NCI-H2196 treated with DMSO at 0.1 percent for 48 hours (cell line): ENCODE measurements at regions not wholly inside any gene's neighbourhood (a gene's known extent, or its start where the extent isn't known, plus 50 kb on each side); places are given as distances from the start of the nearest gene placed in this dataset.
A peak's percentile ranks its signal among the peaks of the same experiment; 100 is the strongest.

Experiments
- DNase-seq: peaks from one replicate; lab custom pipeline; 2025; ENCODE audit not compliant: unreplicated experiment; lab: John Stamatoyannopoulos, UW

DNA sequence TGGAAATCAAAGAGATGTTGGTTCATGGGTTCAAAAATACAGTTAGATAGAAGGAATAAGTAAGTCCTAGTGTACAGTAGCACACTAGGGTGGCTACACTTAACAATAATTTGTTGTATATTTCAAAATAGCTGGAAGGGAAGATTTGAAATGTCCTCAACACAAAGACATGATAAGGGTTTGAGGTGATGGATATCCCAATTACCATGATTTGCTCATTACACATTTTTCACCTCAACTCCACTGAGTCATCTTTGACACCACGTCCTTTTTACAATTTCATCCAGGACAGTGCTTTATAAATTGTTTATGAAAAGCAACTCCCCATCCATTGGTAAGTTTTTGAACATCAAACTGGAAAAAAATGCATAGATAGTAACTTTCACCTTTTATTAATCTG, 208.3 kb downstream of the ZC3H11B start:
- no peak for DNase-seq

DNA sequence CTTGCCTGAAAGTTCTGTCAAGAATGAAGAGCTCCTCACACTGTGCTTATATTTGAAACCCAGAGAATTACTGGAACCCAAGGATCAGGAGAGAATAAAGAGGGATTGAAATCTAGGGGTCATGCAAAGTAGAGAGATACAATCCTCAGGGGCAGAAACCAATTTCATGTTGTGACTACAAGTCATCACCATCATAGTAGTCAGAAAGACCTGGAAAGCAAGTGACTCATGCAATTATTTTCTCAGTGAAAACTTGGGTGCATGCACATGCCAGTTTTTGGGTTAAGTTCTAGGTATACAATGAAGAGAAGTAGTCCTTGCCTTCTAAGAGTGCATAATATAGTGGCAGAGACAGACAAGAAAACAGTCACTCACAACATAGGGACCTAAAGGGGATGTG, 210.0 kb downstream of the ZC3H11B start:
- DNase-seq: no peak

DNA sequence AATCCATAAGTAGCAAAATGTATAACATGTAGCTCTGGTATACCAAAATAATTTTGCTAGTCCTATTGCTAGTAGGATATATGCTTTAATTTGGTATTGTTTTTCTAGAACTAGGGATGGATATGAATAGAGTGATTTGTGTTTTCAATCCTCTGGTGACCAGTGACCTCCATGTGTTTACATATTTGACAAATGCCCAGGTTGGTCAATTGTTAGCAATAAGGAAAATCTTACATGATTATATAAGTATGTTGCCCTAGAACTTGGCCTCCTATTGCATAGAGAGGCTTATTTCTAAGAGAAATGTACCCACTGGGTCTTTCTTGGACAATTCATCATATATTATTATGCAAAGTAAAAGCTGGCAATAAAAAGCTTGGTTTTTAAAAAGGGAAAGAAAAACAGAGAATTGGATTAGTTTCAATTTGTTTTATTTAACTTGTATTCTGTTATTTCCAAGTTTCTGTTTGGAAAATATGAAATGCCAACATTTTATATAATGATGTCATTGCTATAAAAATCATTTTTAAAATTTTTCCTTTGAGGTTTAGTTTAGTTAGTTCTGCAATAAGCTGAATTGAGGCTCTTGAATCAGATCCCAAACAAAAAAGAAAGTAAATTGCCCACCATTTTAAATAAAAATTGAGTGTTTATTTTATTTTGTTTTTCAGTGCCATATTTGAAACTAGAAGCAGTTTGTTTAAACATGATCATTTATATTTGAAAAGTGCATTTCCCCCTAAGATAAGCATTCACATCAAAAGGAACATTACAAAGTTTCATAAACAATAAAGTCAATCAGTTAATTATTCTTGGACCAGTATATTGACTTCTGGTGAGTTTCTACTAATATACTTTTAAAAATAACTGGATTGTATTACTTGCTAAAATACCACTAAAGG, 210.9 kb downstream of the ZC3H11B start:
- no peak for DNase-seq

DNA sequence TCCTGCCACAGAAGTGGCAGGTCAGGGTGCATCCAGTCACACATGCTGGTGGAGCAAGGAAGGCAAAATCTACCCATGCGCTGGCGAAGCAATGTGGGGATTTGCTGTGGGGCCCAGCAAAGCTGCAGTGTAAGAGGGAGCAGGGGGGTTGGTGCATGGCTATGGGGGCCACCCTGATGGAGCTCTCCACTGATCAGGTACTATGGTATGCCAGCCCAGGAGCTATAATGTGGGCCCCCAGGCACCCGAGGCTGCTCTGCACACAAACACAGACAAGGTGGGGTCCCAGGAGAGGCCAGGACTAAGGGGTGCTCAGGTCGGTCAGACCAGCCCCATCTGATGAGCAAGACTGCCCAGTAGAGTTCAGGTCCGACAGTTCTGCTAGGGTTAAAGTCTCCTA, 213.5 kb downstream of the ZC3H11B start:
- no peak for DNase-seq

DNA sequence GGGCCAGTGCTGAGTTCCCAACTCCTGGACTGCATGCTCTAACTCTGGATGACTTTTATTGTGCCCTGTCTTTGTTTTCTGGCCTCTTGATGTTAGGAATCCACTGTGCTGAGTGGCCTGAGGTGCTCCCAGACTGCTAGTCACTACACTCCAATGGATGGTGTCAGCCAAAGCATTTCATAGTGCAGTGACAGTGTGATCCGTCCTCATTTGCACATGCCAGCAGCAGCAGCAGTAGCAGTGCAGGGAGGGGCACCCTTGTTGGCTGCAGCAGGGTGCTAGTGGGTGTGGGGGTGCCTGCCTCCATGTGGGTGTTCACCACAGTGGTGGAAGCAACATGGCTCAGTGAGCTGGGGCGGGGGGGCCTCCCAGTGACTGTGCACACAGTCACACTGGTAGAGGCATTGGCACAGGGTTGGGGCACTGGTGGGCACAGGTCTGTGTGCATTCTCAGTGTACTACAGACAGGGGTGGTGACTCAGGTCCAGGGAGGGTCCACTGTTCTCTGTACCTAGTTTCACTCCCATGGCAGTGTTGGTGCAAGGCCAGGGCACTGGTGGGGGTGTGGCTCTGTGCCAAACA, 214.0 kb downstream of the ZC3H11B start:
- DNase-seq: no peak

DNA sequence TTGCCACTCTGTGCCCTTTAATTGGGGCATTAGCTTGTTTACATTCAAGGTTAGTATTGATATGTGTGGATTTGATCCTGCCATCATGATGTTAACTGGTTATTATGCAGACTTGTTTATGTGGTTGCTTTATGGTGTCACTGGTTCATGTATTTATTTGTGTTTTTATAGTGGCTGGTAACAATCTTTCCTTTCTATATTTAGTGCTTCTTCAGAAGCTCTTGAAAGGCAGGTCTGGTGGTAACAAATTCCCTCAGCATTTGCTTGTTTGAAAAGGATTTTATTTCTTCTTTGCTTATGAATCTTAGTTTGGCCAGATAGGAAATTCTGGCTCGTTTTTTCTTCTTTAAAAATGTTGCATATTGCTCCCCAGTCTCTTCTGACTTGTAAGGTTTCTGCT, 215.4 kb downstream of the ZC3H11B start:
- no peak for DNase-seq

DNA sequence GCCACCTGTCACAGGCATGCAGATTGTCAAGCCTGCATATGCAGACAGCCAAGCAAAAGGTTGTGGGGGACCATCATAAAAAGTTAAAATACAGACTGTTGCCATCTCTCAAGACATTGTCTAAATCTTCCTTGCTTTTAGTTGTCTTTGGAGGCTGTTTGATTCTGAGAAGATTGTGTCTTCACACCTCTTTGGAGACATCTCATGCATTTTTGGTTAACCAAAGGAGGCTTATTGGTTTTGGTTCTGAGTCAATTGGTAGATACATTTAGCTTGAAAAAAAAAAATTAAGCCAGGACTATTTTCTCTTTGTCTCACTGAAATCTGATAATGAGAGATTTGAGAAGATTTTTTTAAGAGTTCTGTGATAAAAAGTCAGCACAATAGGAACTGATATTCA, 217.6 kb downstream of the LYPLAL1 start:
- DNase-seq: no peak

DNA sequence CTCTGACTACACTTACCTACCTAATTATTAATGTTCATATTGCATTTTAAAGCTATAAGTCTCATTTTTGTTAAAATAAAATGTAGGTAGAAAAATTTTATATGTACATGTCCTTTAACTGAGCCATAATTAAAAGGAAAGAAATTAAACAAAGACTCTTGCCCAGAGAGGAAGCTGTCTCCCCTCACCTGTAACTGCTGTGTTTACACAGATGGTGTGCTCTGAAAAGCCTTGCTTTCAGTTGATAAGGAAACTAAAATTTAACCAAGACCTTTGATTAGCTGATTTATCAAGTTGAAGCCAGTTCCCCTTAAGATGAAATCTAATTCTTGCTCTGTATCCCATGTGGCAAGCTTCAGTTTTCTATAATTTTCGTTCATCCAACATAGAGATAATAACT, 213.5 kb downstream of the LYPLAL1 start:
- peak; percentile 5 for DNase-seq

DNA sequence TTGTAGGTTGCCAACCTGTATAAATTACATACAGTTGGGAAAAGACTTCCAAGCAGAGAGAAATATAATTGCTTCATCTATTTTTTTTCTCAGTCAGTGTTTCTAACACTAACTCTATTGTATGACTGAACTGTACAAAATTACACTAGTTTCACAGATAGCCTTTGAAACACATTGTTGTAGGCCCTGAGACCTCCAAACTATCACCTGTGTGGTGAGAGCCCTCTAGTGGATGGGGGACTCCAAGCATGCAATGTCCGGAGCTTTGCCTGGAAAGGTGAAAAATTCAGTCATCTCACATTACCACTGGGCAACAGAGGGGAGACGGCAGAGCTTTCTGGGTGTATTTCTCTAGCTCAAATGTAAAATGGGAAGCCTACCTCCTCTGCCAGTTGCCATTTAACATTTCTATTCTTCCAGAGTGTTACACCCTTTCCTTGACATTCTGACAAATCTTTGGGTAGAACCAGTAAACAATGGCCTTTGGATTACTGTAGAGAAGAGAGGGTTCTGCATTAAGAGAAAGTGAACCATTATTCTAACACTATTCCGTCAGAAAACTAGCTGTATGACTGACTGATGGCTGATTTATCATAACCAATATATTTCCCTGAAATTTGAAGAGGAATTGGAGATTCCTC, 212.2 kb downstream of the LYPLAL1 start:
- DNase-seq: peak; percentile 2

DNA sequence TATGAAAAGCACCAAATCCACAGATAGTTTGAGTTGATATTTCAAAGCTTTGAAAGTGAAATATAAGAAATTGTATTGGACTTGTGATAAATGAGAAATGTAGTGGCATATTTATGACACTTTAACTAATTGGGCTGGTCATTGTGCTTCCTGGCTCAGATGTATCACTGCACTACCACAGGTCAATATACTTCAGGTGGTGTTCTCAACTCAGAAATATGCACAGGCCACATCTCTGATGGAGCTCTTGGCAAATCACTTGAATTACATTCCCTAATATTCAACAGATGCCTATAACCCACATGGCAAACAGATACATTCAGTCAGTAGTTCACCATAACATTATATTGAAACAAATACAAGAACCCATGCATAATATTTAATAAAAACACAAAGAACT, 209.6 kb downstream of the LYPLAL1 start:
- DNase-seq: no peak

DNA sequence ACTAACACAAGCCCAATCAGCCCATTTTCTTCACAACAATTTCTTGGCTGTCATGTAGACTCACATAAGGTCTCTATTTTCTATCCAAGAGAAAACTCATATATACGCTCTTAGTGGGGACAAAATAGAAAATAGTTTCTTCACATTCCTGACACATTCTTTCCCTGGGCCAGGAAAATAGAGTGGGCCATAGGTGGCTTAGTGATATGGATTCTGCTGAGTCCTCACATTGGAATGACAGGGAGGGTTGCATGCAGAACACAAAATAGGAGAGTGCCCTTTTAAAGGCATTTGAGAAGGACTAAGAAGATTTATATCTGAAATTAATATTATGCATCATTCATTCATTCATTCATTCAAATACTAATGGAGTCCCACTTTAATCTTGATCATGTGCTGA, 207.7 kb downstream of the LYPLAL1 start:
- DNase-seq: no peak

DNA sequence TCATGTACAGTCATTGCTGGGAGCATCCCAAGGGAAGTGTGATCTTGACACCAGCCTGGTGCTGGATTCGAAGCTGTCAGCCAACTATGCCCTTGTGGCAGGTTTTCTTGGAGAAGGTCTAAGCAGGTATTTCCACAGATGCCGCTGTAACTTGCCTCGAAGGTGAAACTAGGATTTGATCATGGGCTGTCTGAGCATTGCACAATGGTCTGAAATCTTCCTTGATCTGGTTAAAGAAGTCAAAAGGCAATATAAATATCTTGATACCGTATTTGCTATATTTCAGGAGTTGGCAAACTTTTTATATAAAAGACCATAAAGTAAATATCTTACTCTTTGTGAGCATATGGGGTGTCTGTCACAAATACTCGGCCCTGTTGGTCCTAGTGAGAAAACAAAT, 206.8 kb downstream of the LYPLAL1 start:
- no peak for DNase-seq

DNA sequence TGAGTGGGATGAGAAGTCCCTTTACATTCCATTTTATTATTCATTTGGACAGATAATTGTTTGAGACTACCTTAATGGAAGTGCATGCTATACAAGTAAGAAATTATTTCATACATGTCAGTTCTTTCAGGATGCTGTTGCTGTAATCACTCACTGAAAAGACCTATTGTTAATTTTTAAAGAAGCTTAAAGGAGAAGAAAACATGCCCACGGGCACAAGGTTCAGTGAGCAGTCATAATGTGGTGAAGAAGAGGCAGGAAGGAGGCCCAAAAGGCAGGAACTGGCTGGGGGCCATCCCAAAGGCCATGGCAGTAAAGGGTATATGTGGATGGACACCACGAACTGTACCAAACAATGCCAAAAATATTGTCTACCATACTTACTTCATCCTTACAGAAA, 206.0 kb downstream of the LYPLAL1 start:
- no peak for DNase-seq

DNA sequence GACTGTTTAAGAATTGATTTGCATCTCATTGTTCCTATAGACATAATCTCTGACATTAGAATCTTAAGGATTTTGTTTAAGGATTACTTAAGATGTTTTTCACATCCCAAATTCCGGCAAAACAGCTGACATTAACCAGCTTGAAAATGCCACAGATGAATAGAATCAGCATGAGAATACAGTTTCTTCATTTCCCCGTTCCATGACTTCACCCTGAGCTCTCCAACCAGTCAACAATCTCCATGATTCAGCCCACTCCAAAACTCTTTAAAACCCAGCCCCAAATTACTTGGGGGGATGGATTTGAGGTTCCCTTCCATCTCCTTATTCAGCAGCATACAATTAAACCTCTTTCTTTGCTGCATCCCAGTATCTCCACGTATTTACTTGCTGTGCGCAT, 201.0 kb downstream of the LYPLAL1 start:
- DNase-seq: no peak

DNA sequence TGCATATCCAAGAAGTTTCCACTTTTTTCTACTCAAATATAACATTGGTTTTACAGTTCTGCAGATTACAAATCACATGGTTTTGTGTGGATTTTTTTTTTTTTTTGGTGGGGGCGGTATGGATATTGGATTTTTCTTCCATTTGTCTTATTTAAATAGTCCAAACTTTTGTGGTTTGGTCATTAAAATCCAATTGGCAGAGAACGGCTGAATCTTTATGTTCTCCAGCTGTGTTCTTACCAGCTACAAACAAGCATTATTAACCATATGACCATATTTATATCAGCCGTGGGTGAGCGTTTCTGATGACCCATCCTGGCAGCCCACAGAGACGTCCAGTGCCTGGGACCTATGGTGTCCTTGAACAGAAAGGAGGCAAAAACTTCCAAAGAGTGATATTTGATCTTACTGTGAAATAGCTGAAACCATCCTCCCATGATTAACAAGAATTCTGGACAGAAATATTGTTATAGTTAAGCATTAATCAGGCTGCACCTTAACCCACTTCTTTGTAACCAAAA, 200.4 kb downstream of the LYPLAL1 start:
- no peak for DNase-seq

DNA sequence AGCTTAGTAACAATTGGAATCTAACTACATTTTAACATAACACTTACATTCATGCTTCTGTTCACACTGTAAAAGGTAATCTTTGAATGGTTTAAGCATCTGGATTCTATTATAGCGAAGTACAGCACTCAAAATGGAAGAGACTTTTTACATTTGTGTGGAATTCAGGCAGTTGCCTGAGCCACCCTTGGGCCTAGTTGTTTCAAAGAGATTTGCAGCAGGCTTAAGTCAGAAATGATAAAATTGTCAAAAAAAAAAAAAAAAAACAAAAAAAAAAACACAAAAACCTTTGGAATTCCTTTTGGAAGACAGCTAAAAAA, 199.9 kb downstream of the LYPLAL1 start:
- DNase-seq: no peak

DNA sequence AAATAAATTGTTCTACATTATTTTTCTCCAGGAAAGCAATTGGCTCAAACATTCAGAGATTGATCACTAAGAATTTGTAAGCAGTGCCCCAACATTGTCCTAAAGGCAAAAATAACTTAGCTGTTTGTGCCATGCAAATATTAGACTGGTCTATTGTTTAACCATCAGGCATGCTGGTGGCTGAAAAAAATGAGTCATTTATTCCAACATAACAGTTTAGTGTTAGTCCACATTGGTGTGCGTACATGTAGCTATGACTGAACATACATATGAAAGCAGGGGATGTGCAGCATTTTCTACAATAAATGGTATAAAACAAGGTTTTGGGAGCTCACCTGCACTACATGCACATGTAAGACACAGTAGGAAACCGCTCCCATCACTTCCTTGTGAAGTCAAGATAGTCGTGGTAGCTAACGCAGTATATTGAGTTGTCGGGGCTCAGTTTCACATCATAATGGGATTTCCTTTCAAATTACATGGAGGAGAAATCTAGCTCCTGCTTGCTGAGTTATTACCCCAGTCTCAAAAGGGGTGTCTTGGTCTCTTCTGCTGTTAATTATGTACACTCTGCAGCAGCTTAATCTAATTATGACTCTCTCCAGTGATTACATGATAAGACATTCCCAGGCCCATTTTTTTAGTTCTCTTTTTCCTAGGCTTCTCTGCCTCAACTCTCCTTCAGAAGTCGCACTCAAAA, 199.4 kb downstream of the LYPLAL1 start:
- DNase-seq: no peak

DNA sequence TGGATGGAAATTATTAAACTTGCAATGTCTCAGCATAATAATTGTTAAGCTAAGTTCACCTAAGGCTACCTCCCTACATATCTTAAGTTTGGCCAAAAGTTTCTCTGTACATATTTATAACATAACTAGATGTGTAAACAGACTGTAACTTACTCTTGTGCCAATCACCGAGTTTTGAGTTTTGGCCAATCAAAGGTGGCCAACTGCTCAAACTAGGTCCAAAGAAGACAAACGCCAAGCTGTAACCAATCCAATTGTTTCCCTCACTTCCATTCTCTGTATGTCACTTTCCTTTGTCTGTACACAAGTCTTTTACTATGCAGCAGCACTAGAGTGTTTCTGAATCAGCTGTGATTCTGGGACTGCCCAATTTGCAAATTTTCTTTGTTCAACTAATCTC, 197.8 kb downstream of the LYPLAL1 start:
- DNase-seq: no peak

DNA sequence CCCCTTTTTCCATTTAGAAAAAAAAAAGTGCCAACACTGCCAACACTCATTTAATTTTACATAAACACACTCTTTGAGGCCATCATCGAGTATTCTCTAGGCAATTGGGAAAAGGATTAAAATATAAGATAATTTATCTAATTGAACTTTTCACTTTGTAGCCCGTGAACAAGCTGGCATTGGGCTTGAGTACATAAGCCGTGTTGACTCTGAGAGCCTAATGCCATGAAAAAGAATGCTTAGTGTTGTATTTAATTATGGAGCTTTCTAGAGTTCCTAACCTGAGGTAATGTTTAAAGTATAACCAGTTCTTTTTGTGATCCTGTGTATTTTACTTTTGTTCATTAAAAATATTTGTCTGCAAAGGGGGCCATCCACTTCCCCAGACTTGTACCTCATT, 193.8 kb downstream of the LYPLAL1 start:
- DNase-seq: no peak

DNA sequence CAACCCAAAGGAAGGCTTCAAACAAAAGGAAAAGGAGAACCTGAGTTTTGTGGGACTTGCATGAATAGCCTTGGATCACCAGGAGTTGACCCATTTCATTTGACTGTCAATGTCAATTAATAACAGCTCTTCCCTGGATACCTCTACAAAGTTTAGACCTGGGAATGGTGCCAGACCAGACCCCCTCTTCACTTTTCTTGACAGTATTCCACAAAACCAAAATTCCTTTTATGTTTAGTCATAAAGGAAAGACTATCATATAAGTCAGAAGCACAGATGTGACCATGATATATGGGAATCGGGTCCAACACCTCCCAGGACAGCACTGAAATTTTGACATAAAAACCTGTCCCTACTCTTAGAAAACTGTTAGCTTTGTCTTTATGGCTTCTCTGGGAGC, 191.8 kb downstream of the LYPLAL1 start:
- DNase-seq: no peak

DNA sequence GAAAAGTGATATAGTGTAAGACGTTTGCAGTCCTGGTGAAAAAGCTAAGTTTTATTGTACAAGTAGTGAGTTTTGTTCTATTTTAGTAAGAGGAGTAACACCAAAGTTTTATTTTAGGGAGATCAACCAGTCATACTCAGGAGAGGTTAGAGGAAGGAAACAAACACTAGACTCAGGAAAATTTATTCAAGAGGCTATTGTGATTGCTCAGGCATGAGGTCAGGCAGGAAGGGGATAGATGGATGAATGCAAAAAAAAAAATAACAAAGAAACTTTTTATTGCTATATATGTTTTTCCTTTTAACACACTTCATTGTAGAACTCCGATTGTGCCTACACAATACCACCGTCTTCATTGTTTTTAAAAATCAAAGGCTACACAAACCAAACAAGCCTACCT, 189.0 kb downstream of the LYPLAL1 start:
- no peak for DNase-seq

DNA sequence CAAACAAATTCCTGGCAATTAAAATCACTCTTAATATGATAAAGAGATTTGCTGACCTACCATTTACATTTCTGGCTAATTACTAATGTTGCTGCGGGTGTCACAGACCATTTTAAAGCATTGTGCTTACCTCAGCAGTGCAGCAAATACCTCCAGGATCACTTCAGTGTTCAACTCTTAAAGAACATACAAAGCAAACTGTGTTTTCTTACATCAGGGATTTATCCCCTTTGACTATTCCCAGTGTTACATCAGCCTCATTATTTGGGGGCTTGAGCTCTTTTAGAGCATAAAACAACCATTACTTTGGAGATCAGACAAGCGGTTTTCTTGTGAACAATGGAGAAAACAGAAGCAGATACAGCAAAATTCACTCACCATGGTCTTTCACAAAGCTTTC, 185.4 kb downstream of the LYPLAL1 start:
- DNase-seq: no peak
